H1 (cell line): ENCODE measurements at regions not wholly inside any gene's neighbourhood (a gene's known extent, or its start where the extent isn't known, plus 50 kb on each side); places are given as distances from the start of the nearest gene placed in this dataset.

Experiments used
- CTCF ChIA-PET: fragments of 300-600 bp; sonication (Branson Sonifier 250); formaldehyde crosslinking; loops from one replicate; lab custom pipeline; 2021; ENCODE audit not compliant: partially characterized antibody; lab: Charles Lee
- POLR2A ChIA-PET: fragments of 300-600 bp; sonication (Branson Sonifier 250); formaldehyde crosslinking; loops from one replicate; lab custom pipeline; 2021; ENCODE audit warnings: inconsistent platforms; ENCODE audit not compliant: partially characterized antibody; lab: Charles Lee
- DNase-seq, 2 experiments: peaks; one replicate each; pipeline versions ENCODE4 v3.0.0 to v3.0.0-alpha.2; 2010 to 2022; ENCODE audit warnings: low spot score in 2 of 2, low read depth in 1 of 2, mixed read lengths in 1 of 2
- FAIRE-seq: peaks from 2 replicates; lab custom pipeline; 2011; peaks lifted over from hg19 to GRCh38; lab: Jason Lieb, UNC
- H2AFZ ChIP-seq: 2 replicates; pipeline ENCODE4 v1.8.1; 2012; ENCODE audit warnings: low read length, inconsistent platforms
- H2AK5ac ChIP-seq: 2 replicates; pipeline ENCODE4 v1.6.1; 2013; ENCODE audit warnings: low read depth, low read length
- H2BK120ac ChIP-seq: replicated peaks from 2 replicates; pipeline ENCODE3; 2013; ENCODE audit warnings: low read depth, low read length, inconsistent platforms
- H2BK12ac ChIP-seq: 2 replicates; pipeline ENCODE4 v1.6.1; 2013; ENCODE audit warnings: low read depth, low read length
- H2BK15ac ChIP-seq: 2 replicates; pipeline ENCODE4 v1.6.1; 2013; ENCODE audit warnings: low read length
- H2BK20ac ChIP-seq: 2 replicates; pipeline ENCODE4 v1.6.1; 2013; ENCODE audit warnings: low read length
- H2BK5ac ChIP-seq: 2 replicates; pipeline ENCODE4 v1.6.1; 2013; ENCODE audit warnings: low read depth, low read length
- H3K14ac ChIP-seq: 2 replicates; pipeline ENCODE4 v1.6.1; 2013; ENCODE audit warnings: inconsistent platforms; ENCODE audit not compliant: insufficient read length
- H3K18ac ChIP-seq: 2 replicates; pipeline ENCODE4 v1.6.1; 2013; ENCODE audit warnings: low read length; ENCODE audit errors: extremely low read depth
- H3K23ac ChIP-seq: 2 replicates; pipeline ENCODE4 v1.6.1; 2013; ENCODE audit warnings: inconsistent platforms; ENCODE audit not compliant: insufficient read length
- H3K23me2 ChIP-seq: 2 replicates; pipeline ENCODE4 v1.6.1; 2013; ENCODE audit warnings: low read depth, low read length
- H3K27ac ChIP-seq: 2 replicates; pipeline ENCODE4 v1.6.1; 2011; ENCODE audit warnings: low read depth, low read length, inconsistent platforms
- H3K27me3 ChIP-seq, 4 experiments: replicated peaks in 1 of 4; 1 replicate in 1 of 4; 2 replicates in 3 of 4; pipeline versions ENCODE4 v1.6.1 to v1.8.1; 2011 to 2013; ENCODE audit warnings: low read length in 3 of 4, mild to moderate bottlenecking in 3 of 4, inconsistent platforms in 2 of 4, mixed read lengths in 2 of 4, moderate library complexity in 1 of 4; ENCODE audit not compliant: control insufficient read depth in 3 of 4, insufficient read depth in 3 of 4; ENCODE audit errors: extremely low read depth in 1 of 4
- H3K36me3 ChIP-seq, 4 experiments: 2 replicates each; pipeline versions ENCODE4 v1.6.1 to v1.8.1; 2011 to 2013; ENCODE audit warnings: mild to moderate bottlenecking in 4 of 4, low read length in 3 of 4, moderate library complexity in 2 of 4, control low read depth in 1 of 4, inconsistent platforms in 1 of 4; ENCODE audit not compliant: insufficient read depth in 4 of 4, control insufficient read depth in 2 of 4
- H3K4ac ChIP-seq: replicated peaks from 2 replicates; pipeline ENCODE3; 2013; ENCODE audit warnings: low read length, low read depth, mixed read lengths, inconsistent platforms; ENCODE audit not compliant: insufficient read length
- H3K4me1 ChIP-seq, 4 experiments: replicated peaks in 1 of 4; 1 replicate in 1 of 4; 2 replicates in 3 of 4; pipeline versions ENCODE4 v1.6.1 to v1.8.1; 2011 to 2013; ENCODE audit warnings: low read length in 3 of 4, inconsistent platforms in 2 of 4, mixed read lengths in 1 of 4; ENCODE audit not compliant: insufficient read depth in 4 of 4, control insufficient read depth in 3 of 4
- H3K4me2 ChIP-seq, 2 experiments: 2 replicates each; pipeline versions ENCODE4 v1.6.1 to v1.8.1; 2011 to 2013; ENCODE audit warnings: low read depth in 2 of 2, low read length in 2 of 2, control low read depth in 1 of 2, inconsistent platforms in 1 of 2, mild to moderate bottlenecking in 1 of 2; ENCODE audit not compliant: insufficient read depth in 1 of 2
- H3K4me3 ChIP-seq, 4 experiments: fragments of 200-600, 300-600 bp in 1 of 4; sonication (generic), shearing (Covaris generic), sonication (Bioruptor Twin) in 1 of 4; 2 replicates each; pipeline versions ENCODE4 v1.5.1 to v1.8.1; 2011 to 2016; ENCODE audit warnings: low read length in 4 of 4, low read depth in 3 of 4, control low read depth in 2 of 4, inconsistent platforms in 2 of 4, mild to moderate bottlenecking in 2 of 4, mixed read lengths in 1 of 4, moderate library complexity in 1 of 4; ENCODE audit not compliant: insufficient read depth in 2 of 4; ENCODE audit errors: extremely low read depth in 1 of 4
- H3K56ac ChIP-seq: replicated peaks from 2 replicates; pipeline ENCODE3; 2013; ENCODE audit warnings: low read depth, mild to moderate bottlenecking, mixed read lengths, low read length, inconsistent platforms; ENCODE audit not compliant: insufficient read length
- H3K79me1 ChIP-seq: 2 replicates; pipeline ENCODE4 v1.6.1; 2013; ENCODE audit warnings: low read depth, low read length, control low read depth
- H3K79me2 ChIP-seq, 2 experiments: 2 replicates each; pipeline versions ENCODE4 v1.6.1 to v1.8.1; 2012 to 2013; ENCODE audit warnings: low read length in 2 of 2, mild to moderate bottlenecking in 2 of 2, inconsistent platforms in 1 of 2; ENCODE audit not compliant: insufficient read depth in 2 of 2, control insufficient read depth in 1 of 2
- H3K9ac ChIP-seq, 4 experiments: replicated peaks in 1 of 4; 1 replicate in 1 of 4; 2 replicates in 3 of 4; pipeline versions ENCODE4 v1.6.1 to v1.8.1; 2011 to 2013; ENCODE audit warnings: low read depth in 3 of 4, low read length in 3 of 4, control low read depth in 2 of 4, mild to moderate bottlenecking in 2 of 4, moderate library complexity in 2 of 4, inconsistent platforms in 1 of 4; ENCODE audit errors: extremely low read depth in 1 of 4
- H3K9me3 ChIP-seq, 2 experiments: 2 replicates each; pipeline versions ENCODE4 v1.6.1 to v1.8.1; 2012 to 2013; ENCODE audit warnings: mild to moderate bottlenecking in 2 of 2, moderate library complexity in 2 of 2, control low read depth in 1 of 2, inconsistent platforms in 1 of 2, low read depth in 1 of 2, low read length in 1 of 2, mixed read lengths in 1 of 2; ENCODE audit not compliant: insufficient read depth in 2 of 2
- H4K20me1 ChIP-seq, 2 experiments: replicated peaks in 1 of 2; 2 replicates each; pipeline versions ENCODE3 to v1.8.1; 2011 to 2013; ENCODE audit warnings: inconsistent platforms in 2 of 2, low read length in 2 of 2, mild to moderate bottlenecking in 1 of 2; ENCODE audit not compliant: insufficient read depth in 2 of 2, control insufficient read depth in 1 of 2
- H4K5ac ChIP-seq: 2 replicates; pipeline ENCODE4 v1.6.1; 2013; ENCODE audit warnings: low read length, low read depth, mixed read lengths, inconsistent platforms; ENCODE audit not compliant: insufficient read length
- H4K8ac ChIP-seq: 2 replicates; pipeline ENCODE4 v1.8.0; 2013; ENCODE audit warnings: mild to moderate bottlenecking, moderate library complexity, low read length, inconsistent platforms; ENCODE audit not compliant: insufficient read depth; ENCODE audit errors: extremely low read depth
- H4K91ac ChIP-seq: replicated peaks from 2 replicates; pipeline ENCODE3; 2013; ENCODE audit warnings: low read length, mixed read lengths, inconsistent platforms; ENCODE audit not compliant: insufficient read length
- CBX5 ChIP-seq: fragments of 300-800, 300-1000 bp; sonication (generic); IDR thresholded peaks from 2 replicates; pipeline ENCODE4 v1.7.1; 2016; ENCODE audit warnings: antibody characterized with exemption, low read length, low read depth
- CBX8 ChIP-seq: fragments of 300-800, 300-1000 bp; sonication (generic); IDR thresholded peaks from 2 replicates; pipeline ENCODE4 v1.7.1; 2016; ENCODE audit warnings: low read depth, low read length, borderline replicate concordance
- EZH2 ChIP-seq: fragments of 200-600 bp; sonication (generic); IDR thresholded peaks from 2 replicates; pipeline ENCODE4 v1.7.1; 2012; ENCODE audit warnings: low read depth, mild to moderate bottlenecking, moderate library complexity, low read length, inconsistent platforms; ENCODE audit not compliant: severe bottlenecking
- JUN ChIP-seq: IDR thresholded peaks from 2 replicates; pipeline ENCODE4 v1.6.1; 2011; ENCODE audit warnings: low read depth, mild to moderate bottlenecking, improper control_type of control experiment, low read length
- PHF8 ChIP-seq: fragments of 200-600 bp; sonication (generic); conservative IDR thresholded peaks from 2 replicates; pipeline ENCODE4 v1.7.1; 2012; ENCODE audit warnings: low read depth, mild to moderate bottlenecking, inconsistent platforms, low read length, moderate library complexity
- POLR2AphosphoS5 ChIP-seq: IDR thresholded peaks from 2 replicates; pipeline ENCODE4 v1.6.1; 2011; ENCODE audit warnings: low read depth, low read length
- SAP30 ChIP-seq: fragments of 300-600 bp; sonication (generic); IDR thresholded peaks from 2 replicates; pipeline ENCODE4 v1.7.1; 2012; ENCODE audit warnings: low read length, moderate library complexity, mild to moderate bottlenecking, inconsistent platforms; ENCODE audit not compliant: insufficient read depth, insufficient replicate concordance
- SP1 ChIP-seq: IDR thresholded peaks from 2 replicates; pipeline ENCODE4 v1.6.1; 2011; ENCODE audit warnings: low read depth, low read length
- TAF7 ChIP-seq: optimal IDR thresholded peaks from 2 replicates; pipeline ENCODE3; 2011; ENCODE audit warnings: low read depth, mild to moderate bottlenecking, inconsistent platforms, low read length, moderate library complexity, borderline replicate concordance
- TBP ChIP-seq: IDR thresholded peaks from 2 replicates; pipeline ENCODE4 v1.6.1; 2011; ENCODE audit warnings: low read depth, low read length, improper control_type of control experiment
- TEAD4 ChIP-seq: IDR thresholded peaks from 2 replicates; pipeline ENCODE4 v1.6.1; 2012; ENCODE audit warnings: low read depth, low read length, inconsistent platforms, mixed read lengths
- WGBS, 2 experiments: shearing (Covaris generic) in 1 of 2; methylation state at CpG; one replicate each; pipeline versions ENCODE4 v1.1.6 to v1.1.7; 2013 to 2015; ENCODE audit warnings: low lambda C conversion rate in 2 of 2, mixed read lengths in 2 of 2, inconsistent platforms in 1 of 2, low coverage in 1 of 2, missing lambda C conversion rate in 1 of 2; ENCODE audit not compliant: insufficient replicate concordance in 2 of 2, insufficient coverage in 1 of 2, insufficient read length in 1 of 2; ENCODE audit errors: extremely low coverage in 1 of 2, missing lambda C conversion rate in 1 of 2; 5-methylcytosine and 5-hydroxymethylcytosine counted together
- TF ChIP-seq, protein P1 (sequence below): IDR thresholded peaks from 2 replicates; pipeline ENCODE4 v1.6.1; 2011; ENCODE audit warnings: low read length, improper control_type of control experiment

DNA sequence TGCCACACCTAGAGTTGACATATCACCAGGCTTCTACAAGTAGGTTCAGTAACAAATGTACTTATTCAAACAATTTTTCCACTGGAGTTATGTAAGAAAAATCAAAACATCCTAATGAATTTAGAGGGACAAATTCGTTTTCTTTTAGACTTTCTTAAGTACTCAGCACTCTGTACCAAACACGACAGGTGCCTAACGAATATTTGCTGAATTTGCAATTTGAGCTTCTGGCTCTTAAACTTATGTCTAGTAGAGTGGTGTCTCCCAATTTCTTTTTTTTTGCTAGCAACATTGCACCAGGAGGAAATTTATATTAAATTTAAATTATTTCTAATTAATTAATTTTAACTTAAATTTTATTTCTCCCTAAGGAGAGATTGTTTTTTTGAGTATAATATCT is 397.0 kb downstream of the CNTN3 start:
- no peaks in the 10 kb centered on the region for H4K20me1 ChIP-seq
- H3K36me3 ChIP-seq, result no peaks in the 10 kb centered on the region
- no peak overlapping the region for H3K9ac ChIP-seq
- H3K4ac ChIP-seq, result no peak overlapping the region
- no peaks in the 10 kb centered on the region for H3K27me3 ChIP-seq
- no peak for DNase-seq
- TF ChIP-seq CBX5 (no peak), PHF8 (no peak), SP1 (no peak), CBX8 (no peak), TAF7 (no peak), JUN (no peak), SAP30 (no peak), TEAD4 (no peak), TBP (no peak), POLR2AphosphoS5 (no peak), EZH2 (no peak)
- TF ChIP-seq, protein P1, sequence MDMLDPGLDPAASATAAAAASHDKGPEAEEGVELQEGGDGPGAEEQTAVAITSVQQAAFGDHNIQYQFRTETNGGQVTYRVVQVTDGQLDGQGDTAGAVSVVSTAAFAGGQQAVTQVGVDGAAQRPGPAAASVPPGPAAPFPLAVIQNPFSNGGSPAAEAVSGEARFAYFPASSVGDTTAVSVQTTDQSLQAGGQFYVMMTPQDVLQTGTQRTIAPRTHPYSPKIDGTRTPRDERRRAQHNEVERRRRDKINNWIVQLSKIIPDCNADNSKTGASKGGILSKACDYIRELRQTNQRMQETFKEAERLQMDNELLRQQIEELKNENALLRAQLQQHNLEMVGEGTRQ, result no peak
- no peaks in the 10 kb centered on the region for H3K23me2 ChIP-seq
- H3K9me3 ChIP-seq, result no peaks in the 10 kb centered on the region
- POLR2A ChIA-PET, result no interaction called here
- H3K27ac ChIP-seq, result no peak overlapping the region
- H3K18ac ChIP-seq, result no peak overlapping the region
- no peak for FAIRE-seq
- H2BK15ac ChIP-seq, result no peak overlapping the region
- H2BK20ac ChIP-seq, result no peak overlapping the region
- H2BK5ac ChIP-seq, result no peak overlapping the region
- H3K79me1 ChIP-seq, result no peaks in the 10 kb centered on the region
- H2AK5ac ChIP-seq, result no peak overlapping the region
- no peak overlapping the region for H2BK120ac ChIP-seq
- H4K8ac ChIP-seq, result no peak overlapping the region
- no peak overlapping the region for H2BK12ac ChIP-seq
- H3K23ac ChIP-seq, result no peak overlapping the region
- H4K5ac ChIP-seq, result no peak overlapping the region
- H4K91ac ChIP-seq, result no peak overlapping the region
- no peaks in the 10 kb centered on the region for H3K4me1 ChIP-seq
- no peak overlapping the region for H3K56ac ChIP-seq
- no peak overlapping the region for H3K4me2 ChIP-seq
- CTCF ChIA-PET, result no interaction called here
- no peak overlapping the region for H3K4me3 ChIP-seq
- H2AFZ ChIP-seq, result no peak overlapping the region
- no peaks in the 10 kb centered on the region for H3K79me2 ChIP-seq
- WGBS, 2 experiments, result 82% methylated on average over 3 of the region's 3 CpGs; no CpG with 5 or more reads in 1 of the 2 experiments
- no peak overlapping the region for H3K14ac ChIP-seq
